GM23338 (cell line): ENCODE measurements at regions not wholly inside any gene's neighbourhood (a gene's known extent, or its start where the extent isn't known, plus 50 kb on each side); places are given as distances from the start of the nearest gene placed in this dataset.
A peak's percentile ranks its signal among the peaks of the same experiment; 100 is the strongest.
"Not testable (repeated sequence)": the region's sequence is repeated elsewhere in the genome, so short reads cannot be mapped to it uniquely, and the experiment has no call there.

Source experiments
- ATAC-seq: fragments of 200-7000 bp; cut with Tn5 transposase; 3 replicates; pipeline ENCODE4 v1.9.1; 2020
- DNase-seq: peaks from one replicate; pipeline ENCODE4 v3.0.0-alpha.2; 2015; ENCODE audit warnings: low spot score
- H2AFZ ChIP-seq: fragments of 200-600 bp; sonication (generic); 2 replicates; pipeline ENCODE4 v1.8.0; 2016; ENCODE audit warnings: antibody characterized with exemption, mild to moderate bottlenecking, moderate library complexity
- H3F3A ChIP-seq: fragments of 200-600 bp; sonication (generic); replicated peaks from 2 replicates; pipeline ENCODE4 v1.8.0; 2017; ENCODE audit warnings: antibody characterized with exemption, mixed run types, low read depth
- H3K27ac ChIP-seq: fragments of 200-600 bp; sonication (generic); 2 replicates; pipeline ENCODE4 v1.6.1; 2016; ENCODE audit warnings: low read depth
- H3K27me3 ChIP-seq: fragments of 200-600 bp; sonication (generic); 2 replicates; pipeline ENCODE4 v1.8.0; 2016; ENCODE audit warnings: mild to moderate bottlenecking, mixed run types, moderate library complexity; ENCODE audit not compliant: insufficient read depth
- H3K36me3 ChIP-seq: fragments of 200-600 bp; sonication (generic); 2 replicates; pipeline ENCODE4 v1.8.0; 2016; ENCODE audit warnings: mild to moderate bottlenecking; ENCODE audit not compliant: insufficient read depth
- H3K4me1 ChIP-seq: fragments of 200-600 bp; sonication (generic); 2 replicates; pipeline ENCODE4 v1.8.0; 2016; ENCODE audit warnings: mild to moderate bottlenecking, moderate library complexity; ENCODE audit not compliant: insufficient read depth
- H3K4me2 ChIP-seq: fragments of 200-600 bp; sonication (generic); 2 replicates; pipeline ENCODE4 v1.7.1; 2017; ENCODE audit warnings: mixed run types
- H3K4me3 ChIP-seq: fragments of 200-600 bp; sonication (generic); 2 replicates; pipeline ENCODE4 v1.6.1; 2016; ENCODE audit warnings: mixed run types
- H3K79me2 ChIP-seq: fragments of 200-600 bp; sonication (generic); replicated peaks from 2 replicates; pipeline ENCODE4 v1.8.0; 2017; ENCODE audit warnings: mild to moderate bottlenecking; ENCODE audit not compliant: insufficient read depth
- H3K9me2 ChIP-seq: fragments of 200-600 bp; sonication (generic); 2 replicates; pipeline ENCODE4 v1.8.0; 2017; ENCODE audit not compliant: insufficient read depth
- H4K20me1 ChIP-seq: fragments of 200-600 bp; sonication (generic); replicated peaks from 2 replicates; pipeline ENCODE4 v1.8.0; 2017; ENCODE audit warnings: mild to moderate bottlenecking; ENCODE audit not compliant: insufficient read depth
- H3K27ac Mint-ChIP-seq: 2 replicates; pipeline ENCODE4 v1.8.0; 2020; ENCODE audit warnings: inconsistent platforms, mild to moderate bottlenecking, moderate library complexity, mixed read lengths
- H3K27me3 Mint-ChIP-seq: 3 replicates; pipeline ENCODE4 v1.8.0; 2022; ENCODE audit warnings: low read depth, mild to moderate bottlenecking, moderate library complexity, mixed read lengths, inconsistent platforms; ENCODE audit not compliant: insufficient read depth, poor library complexity
- H3K36me3 Mint-ChIP-seq: 3 replicates; pipeline ENCODE4 v1.8.0; 2021; ENCODE audit warnings: low read depth, mild to moderate bottlenecking, inconsistent platforms, moderate library complexity, mixed read lengths
- H3K4me1 Mint-ChIP-seq: 3 replicates; pipeline ENCODE4 v1.8.0; 2020; ENCODE audit warnings: mild to moderate bottlenecking, inconsistent platforms, mixed read lengths
- H3K4me3 Mint-ChIP-seq: 3 replicates; pipeline ENCODE4 v1.8.0; 2021; ENCODE audit warnings: moderate library complexity, mild to moderate bottlenecking, inconsistent platforms, mixed read lengths
- H3K9me3 Mint-ChIP-seq: 3 replicates; pipeline ENCODE4 v1.8.0; 2020; ENCODE audit warnings: moderate library complexity, mild to moderate bottlenecking, inconsistent platforms, mixed read lengths
- CREB1 ChIP-seq: fragments of 250-450 bp; sonication (Bioruptor Pico); IDR thresholded peaks from 2 replicates; pipeline ENCODE4 v1.5.0; 2020; ENCODE audit warnings: low read depth, mild to moderate bottlenecking, moderate library complexity
- CTCF ChIP-seq, 2 experiments: fragments of 200-600 bp in 1 of 2; sonication (generic) in 1 of 2; conservative IDR thresholded peaks; 2 replicates each; pipeline versions ENCODE4 v1.5.1 to v1.6.1; 2016 to 2017; ENCODE audit warnings: antibody characterized with exemption in 2 of 2, low read depth in 2 of 2, mild to moderate bottlenecking in 2 of 2, moderate library complexity in 1 of 2
- ETS1 ChIP-seq: IDR thresholded peaks from 2 replicates; pipeline ENCODE4 v1.6.1; 2016; ENCODE audit warnings: antibody characterized with exemption
- EZH2 ChIP-seq: fragments of 200-600 bp; sonication (generic); IDR thresholded peaks from one replicate; pipeline ENCODE4 v1.8.0; 2017; ENCODE audit warnings: antibody characterized with exemption, mild to moderate bottlenecking, low read depth; ENCODE audit not compliant: unreplicated experiment
- EZH2phosphoT487 ChIP-seq: fragments of 200-600 bp; sonication (generic); IDR thresholded peaks from one replicate; pipeline ENCODE4 v1.8.1; 2018; ENCODE audit warnings: antibody characterized with exemption; ENCODE audit not compliant: unreplicated experiment
- NANOG ChIP-seq: IDR thresholded peaks from 2 replicates; pipeline ENCODE4 v1.6.1; 2016; ENCODE audit warnings: antibody characterized with exemption, borderline replicate concordance
- POLR2AphosphoS5 ChIP-seq: IDR thresholded peaks from 2 replicates; pipeline ENCODE4 v1.6.1; 2016; ENCODE audit warnings: antibody characterized with exemption, low read depth
- REST ChIP-seq: IDR thresholded peaks from one replicate; pipeline ENCODE4 v1.6.1; 2018; ENCODE audit warnings: antibody characterized with exemption; ENCODE audit not compliant: unreplicated experiment
- STAT1 ChIP-seq: IDR thresholded peaks from one replicate; pipeline ENCODE4 v1.6.1; 2016; ENCODE audit warnings: antibody characterized with exemption; ENCODE audit not compliant: unreplicated experiment
- ZNF114 ChIP-seq: fragments of 250-450 bp; sonication (Bioruptor Pico); IDR thresholded peaks from 2 replicates; pipeline ENCODE4 v1.5.0; 2020; ENCODE audit warnings: mild to moderate bottlenecking, moderate library complexity

- not testable (repeated sequence) for H3K9me3 Mint-ChIP-seq, H3K4me2 ChIP-seq, H3K79me2 ChIP-seq, H3K9me2 ChIP-seq, DNase-seq, H3K27ac ChIP-seq, H3K27me3 Mint-ChIP-seq, H3K4me3 Mint-ChIP-seq, ATAC-seq, H2AFZ ChIP-seq, H3K4me3 ChIP-seq, H3K4me1 ChIP-seq, H3K36me3 ChIP-seq, H3K36me3 Mint-ChIP-seq, H3K27me3 ChIP-seq, H3F3A ChIP-seq, H4K20me1 ChIP-seq, H3K27ac Mint-ChIP-seq
- H3K4me1 Mint-ChIP-seq, result peaks cover 22% of the 10 kb centered on the region
Observed at GRCh38 chr3:127411875-127412274, 124.0 kb upstream of the PRR20G start.

- Histone ChIP-seq H3K4me1 (peaks cover 7% of the 10 kb centered on the region; the same call in 1 of the 2 replicates), H3K27ac (no peak overlapping the region), H4K20me1 (no peaks in the 10 kb centered on the region), H3K79me2 (no peaks in the 10 kb centered on the region), H3K27me3 (no peaks in the 10 kb centered on the region), H3K4me3 (no peak overlapping the region), H3K4me2 (no peak overlapping the region), H3K36me3 (no peaks in the 10 kb centered on the region), H3F3A (no peaks in the 10 kb centered on the region), H2AFZ (peak overlapping the region; percentile 43; the same call in 1 of the 2 replicates), H3K9me2 (0 out of 2 replicates have a peak, but pooled peaks cover 5% of the 10 kb centered on the region)
- no peak overlapping the region for H3K27ac Mint-ChIP-seq
- H3K4me3 Mint-ChIP-seq, result no peak overlapping the region
- no peaks in the 10 kb centered on the region for H3K9me3 Mint-ChIP-seq
- ATAC-seq, result peak; percentile 87
- H3K36me3 Mint-ChIP-seq, result no peaks in the 10 kb centered on the region
- DNase-seq, result no peak
- peaks cover 10% of the 10 kb centered on the region for H3K27me3 Mint-ChIP-seq
- H3K4me1 Mint-ChIP-seq, result peaks cover 25% of the 10 kb centered on the region
- TF ChIP-seq ETS1, result no peak
- no peak for TF ChIP-seq POLR2AphosphoS5
- TF ChIP-seq CREB1 (CRISPR knock-in tag), result no peak
- TF ChIP-seq STAT1, result no peak
- no peak for TF ChIP-seq REST
- no peak for TF ChIP-seq ZNF114
- TF ChIP-seq CTCF (conservative IDR thresholded peaks at IDR 0.05; ENCODE audit: low read depth in 2 of 2), result no peak
- no peak for TF ChIP-seq NANOG
- no peak for TF ChIP-seq EZH2phosphoT487
- no peak for TF ChIP-seq EZH2
Observed at GRCh38 chr3:127411083-127411727, 123.4 kb upstream of the PRR20G start.
